ENCODE measurements at regions not wholly inside any gene's neighbourhood (a gene's known extent, or its start where the extent isn't known, plus 50 kb on each side); places are given as distances from the start of the nearest gene placed in this dataset.

- no peak overlapping the region for H3K4me3 ChIP-seq (ENCODE audit: low read depth, low read length)
- TF ChIP-seq KLF17 (tag by site-specific recombination; IDR thresholded peaks at IDR 0.05) (peak; percentile 17; the same call in 1 of the 2 replicates), IKZF3 (tag by site-specific recombination; IDR thresholded peaks at IDR 0.05) (no peak), KLF1 (tag by site-specific recombination; IDR thresholded peaks at IDR 0.05) (peak; percentile 52)
- H3K27ac ChIP-seq (ENCODE audit: extremely low read depth, low read depth, low read length), result no peak overlapping the region
- no peaks in the 10 kb centered on the region for H3K36me3 ChIP-seq (ENCODE audit: control insufficient read depth in 2 of 2, insufficient read depth in 1 of 2, low read length in 2 of 2)
- H3K9me3 ChIP-seq (ENCODE audit: control insufficient read depth, insufficient read depth, low read depth, low read length), result no peaks in the 10 kb centered on the region
- ChIA-PET POLR2A (no interaction called here), CTCF (interaction anchor here (0.6 to 1.4 kb wide), 2 partner anchors 13 to 187 kb away, joined by 4 to 5 read pairs; no protein-coding TSS in a partner anchor)
- H3K4me1 ChIP-seq (ENCODE audit: control insufficient read depth, insufficient read depth, low read length), result peaks cover 6% of the 10 kb centered on the region; the same call in 1 of the 2 replicates
Observed at GRCh38 chr12:132427174-132427768, 62.7 kb upstream of the FBRSL1 start.

- peak; percentile 85 for TF ChIP-seq ZIC2 (tag by site-specific recombination; IDR thresholded peaks at IDR 0.05)
- no peak for TF ChIP-seq ZNF10 (tag by site-specific recombination; IDR thresholded peaks at IDR 0.05)
- peak; percentile 29; the same call in 1 of the 2 replicates for TF ChIP-seq ZNF341 (tag by site-specific recombination; IDR thresholded peaks at IDR 0.05; ENCODE audit: low read depth)
- Histone ChIP-seq H3K27ac (ENCODE audit: extremely low read depth, low read depth, low read length) (no peak overlapping the region), H3K4me1 (ENCODE audit: control insufficient read depth, insufficient read depth, low read length) (peaks cover 6% of the 10 kb centered on the region; the same call in 1 of the 2 replicates), H3K9me3 (ENCODE audit: control insufficient read depth, insufficient read depth, low read depth, low read length) (no peaks in the 10 kb centered on the region), H3K4me3 (ENCODE audit: low read depth, low read length) (no peak overlapping the region), H3K36me3 (ENCODE audit: control insufficient read depth in 2 of 2, insufficient read depth in 1 of 2, low read length in 2 of 2) (no peaks in the 10 kb centered on the region)
- ChIA-PET POLR2A (no interaction called here), CTCF (interaction anchor here (0.8 to 1.3 kb wide), 2 partner anchors 12 to 174 kb away, joined by 3 to 6 read pairs; no protein-coding TSS in a partner anchor)
Observed at GRCh38 chr12:132426349-132427173, 63.4 kb upstream of the FBRSL1 start.

- TF ChIP-seq RBAK (tag by site-specific recombination; IDR thresholded peaks at IDR 0.05) (peak; percentile 97), HOXC10 (CRISPR knock-in tag; IDR thresholded peaks at IDR 0.05) (no peak)
- CTCF ChIA-PET, result no interaction called here
- Histone ChIP-seq H3K36me3 (ENCODE audit: control insufficient read depth in 2 of 2, insufficient read depth in 1 of 2, low read length in 2 of 2) (no peaks in the 10 kb centered on the region), H3K4me1 (ENCODE audit: control insufficient read depth, insufficient read depth, low read length) (peaks cover 2% of the 10 kb centered on the region; the same call in 1 of the 2 replicates), H3K27ac (ENCODE audit: extremely low read depth, low read depth, low read length) (no peak overlapping the region), H3K9me3 (ENCODE audit: control insufficient read depth, insufficient read depth, low read depth, low read length) (no peaks in the 10 kb centered on the region), H3K4me3 (ENCODE audit: low read depth, low read length) (no peak overlapping the region)
- POLR2A ChIA-PET, result no interaction called here
Observed at GRCh38 chr12:132424811-132425210, 65.1 kb upstream of the FBRSL1 start.

GRCh38 chr12:132423820-132424645, 65.9 kb upstream of the FBRSL1 start:
- POLR2A ChIA-PET, result no interaction called here
- CTCF ChIA-PET, result interaction anchor here (0.6 kb wide), 1 partner anchor 36 kb away, joined by 3 read pairs; no protein-coding TSS in a partner anchor
- Histone ChIP-seq H3K27ac (ENCODE audit: extremely low read depth, low read depth, low read length) (no peak overlapping the region), H3K36me3 (ENCODE audit: control insufficient read depth in 2 of 2, insufficient read depth in 1 of 2, low read length in 2 of 2) (no peaks in the 10 kb centered on the region), H3K4me1 (ENCODE audit: control insufficient read depth, insufficient read depth, low read length) (no peaks in the 10 kb centered on the region; the same call in 1 of the 2 replicates), H3K4me3 (ENCODE audit: low read depth, low read length) (no peak overlapping the region), H3K9me3 (ENCODE audit: control insufficient read depth, insufficient read depth, low read depth, low read length) (no peaks in the 10 kb centered on the region)
- TF ChIP-seq ZFHX2 (tag by site-specific recombination; conservative IDR thresholded peaks at IDR 0.05) (no peak), ATF2 (tag by site-specific recombination; IDR thresholded peaks at IDR 0.05; ENCODE audit: low read depth) (0 out of 2 replicates have a peak, but pooled peaks have one; percentile 33)

Data from HEK293 (cell line).